ENCODE measurements at regions not wholly inside any gene's neighbourhood (a gene's known extent, or its start where the extent isn't known, plus 50 kb on each side); places are given as distances from the start of the nearest gene placed in this dataset.
"Not testable (repeated sequence)": the region's sequence is repeated elsewhere in the genome, so short reads cannot be mapped to it uniquely, and the experiment has no call there.

DNA sequence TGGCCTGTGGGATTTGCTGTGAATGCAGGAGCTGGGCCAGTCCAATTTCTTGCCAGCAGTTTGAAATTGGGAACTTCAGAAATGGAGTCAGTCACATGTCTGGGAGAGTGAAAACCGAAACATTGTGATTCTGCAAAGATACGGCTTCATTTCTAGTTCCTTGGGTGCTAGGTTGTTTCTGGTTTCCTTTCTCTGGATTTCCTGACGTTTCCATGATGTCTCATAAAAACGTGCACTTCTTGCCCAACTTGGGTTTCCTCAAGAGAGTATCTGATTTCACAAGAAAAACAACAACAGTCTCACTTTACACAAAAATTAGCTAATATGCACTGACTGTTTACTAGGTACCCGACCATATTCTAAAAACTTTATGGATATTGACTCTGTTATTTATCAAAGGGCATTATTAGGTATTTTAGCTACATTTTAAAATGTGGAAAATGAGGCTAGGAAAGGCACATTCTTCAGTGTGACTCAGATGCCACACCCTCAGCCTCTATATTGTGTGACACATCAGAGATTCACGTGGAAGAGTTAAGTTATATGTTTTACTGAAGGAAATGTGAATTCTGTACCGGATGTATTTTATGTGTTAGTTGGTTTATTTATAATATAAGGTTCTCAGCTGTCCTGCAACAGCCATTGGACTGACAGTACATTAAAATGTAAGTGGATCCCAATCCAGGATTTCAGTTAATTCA is 225.0 kb upstream of the PUDP start:
- ATAC-seq, result peak; percentile 72

DNA sequence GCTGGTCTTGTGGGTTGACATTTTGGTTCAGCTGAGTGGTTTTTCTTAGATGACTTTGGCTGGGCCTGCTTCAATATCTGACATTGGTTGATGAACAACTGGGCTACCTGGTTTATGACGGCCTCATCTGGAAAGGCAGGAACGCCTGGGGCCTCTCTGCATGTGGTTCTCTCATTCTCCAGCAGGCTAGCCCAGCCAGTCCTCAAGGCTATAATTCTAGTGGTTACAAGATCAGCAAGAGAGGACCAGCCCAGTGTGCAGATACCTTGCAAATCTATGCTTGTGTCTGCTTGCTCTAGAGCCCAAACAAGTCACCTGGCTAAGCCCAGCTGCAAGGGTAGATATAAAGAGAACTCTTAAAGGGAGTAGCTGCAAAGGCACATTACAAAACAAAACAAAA is 214.2 kb upstream of the PUDP start:
- ATAC-seq, result no peak

DNA sequence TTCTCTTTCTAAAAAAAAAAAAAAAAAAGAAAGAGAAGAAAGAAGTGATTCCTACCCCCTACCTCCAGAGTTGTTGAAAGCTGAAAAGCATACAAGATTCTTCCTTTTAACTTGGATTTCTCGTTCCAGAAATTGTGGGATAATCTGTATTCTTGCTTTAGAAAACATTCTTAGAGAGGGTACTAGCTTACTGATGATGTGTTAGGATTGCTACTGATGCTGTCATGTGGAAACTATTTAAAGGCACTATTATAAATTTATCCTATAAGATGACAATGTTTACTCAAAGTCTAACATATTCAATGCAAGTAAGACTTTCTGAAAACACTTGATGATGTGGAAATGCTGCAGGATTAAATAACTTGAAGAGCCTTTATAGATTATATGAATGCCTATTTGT is 204.0 kb upstream of the PUDP start:
- no peak for ATAC-seq

DNA sequence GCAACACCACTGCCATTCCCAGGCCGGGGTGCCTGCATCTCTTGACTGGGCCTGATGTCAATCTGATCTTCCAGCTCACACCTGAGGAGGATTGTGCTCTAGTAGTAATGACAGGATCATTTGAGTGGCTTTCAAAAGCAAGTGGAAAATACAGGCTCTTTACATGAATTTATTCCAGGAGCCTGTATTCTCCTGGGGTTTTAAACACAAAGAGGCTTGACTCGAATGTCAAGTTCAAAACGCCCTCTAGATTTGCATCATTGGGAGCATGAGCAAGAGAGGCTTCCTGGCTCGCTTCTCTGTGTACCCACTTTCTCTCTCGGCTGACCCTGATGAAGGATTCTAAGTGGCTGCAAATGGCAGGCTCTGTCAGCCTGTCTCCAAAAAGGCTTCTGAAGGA is 199.5 kb upstream of the PUDP start:
- no peak for ATAC-seq

DNA sequence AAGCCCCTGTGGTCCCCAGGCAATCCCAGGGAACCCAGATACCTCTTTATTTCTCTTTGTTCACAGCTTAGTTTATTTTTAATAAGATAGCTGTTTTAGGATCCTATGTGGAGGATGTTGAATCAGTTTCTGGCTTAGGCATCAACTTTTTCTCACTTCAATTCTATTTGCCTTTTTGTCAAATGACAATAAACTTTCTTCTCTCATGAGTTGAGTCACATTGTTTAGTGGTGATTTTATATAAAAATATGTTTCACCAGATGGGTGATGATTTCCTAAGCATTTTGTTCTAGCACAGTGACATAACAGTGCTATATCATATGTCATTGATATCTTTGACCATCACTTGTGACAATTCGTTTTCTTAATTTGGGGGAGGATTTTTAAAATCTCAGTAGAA is 198.1 kb upstream of the PUDP start:
- ATAC-seq, result no peak

DNA sequence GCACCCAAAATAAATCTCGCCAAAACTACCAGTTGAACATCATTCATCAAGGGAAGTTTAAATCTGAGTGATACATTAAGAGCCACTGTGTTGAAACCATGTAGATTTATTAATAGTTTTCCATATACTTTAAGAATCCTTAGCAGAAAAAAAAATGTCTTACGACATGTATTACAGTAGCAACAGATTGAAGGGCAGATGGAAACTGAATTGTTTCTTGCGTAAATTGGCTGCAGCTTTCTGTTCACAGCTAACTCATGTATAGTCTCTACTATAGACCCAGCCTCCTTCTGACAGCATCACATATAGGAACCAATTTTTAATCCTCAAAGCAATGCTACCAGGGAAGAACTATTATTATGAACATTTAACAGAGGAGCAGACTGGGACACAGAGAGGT is 195.2 kb upstream of the PUDP start:
- no peak for ATAC-seq

DNA sequence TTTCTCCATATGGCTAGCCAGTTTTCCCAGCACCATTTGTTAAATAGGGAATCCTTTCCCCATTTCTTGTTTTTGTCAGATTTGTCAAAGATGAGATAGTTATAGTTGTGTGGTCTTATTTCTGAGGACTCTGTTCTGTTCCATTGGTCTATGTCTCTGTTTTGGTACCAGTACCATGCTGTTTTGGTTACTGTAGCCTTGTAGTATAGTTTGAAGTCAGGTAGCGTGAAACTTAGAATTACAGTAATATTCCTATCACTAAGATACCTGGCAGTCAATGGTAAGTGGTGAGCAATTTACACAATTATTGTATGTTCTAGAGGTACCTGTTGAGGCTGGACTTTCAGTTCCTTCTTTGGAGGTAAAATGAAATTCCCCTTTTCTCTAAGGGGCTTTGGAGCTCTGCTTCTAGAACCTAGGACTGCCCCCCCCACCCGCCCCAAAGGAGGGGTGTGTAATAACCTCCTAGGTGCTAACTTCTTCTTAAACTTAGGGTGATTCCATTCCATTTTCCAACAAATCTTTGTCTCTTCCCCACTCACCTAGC is 187.9 kb upstream of the PUDP start:
- ATAC-seq, result not testable (repeated sequence)

DNA sequence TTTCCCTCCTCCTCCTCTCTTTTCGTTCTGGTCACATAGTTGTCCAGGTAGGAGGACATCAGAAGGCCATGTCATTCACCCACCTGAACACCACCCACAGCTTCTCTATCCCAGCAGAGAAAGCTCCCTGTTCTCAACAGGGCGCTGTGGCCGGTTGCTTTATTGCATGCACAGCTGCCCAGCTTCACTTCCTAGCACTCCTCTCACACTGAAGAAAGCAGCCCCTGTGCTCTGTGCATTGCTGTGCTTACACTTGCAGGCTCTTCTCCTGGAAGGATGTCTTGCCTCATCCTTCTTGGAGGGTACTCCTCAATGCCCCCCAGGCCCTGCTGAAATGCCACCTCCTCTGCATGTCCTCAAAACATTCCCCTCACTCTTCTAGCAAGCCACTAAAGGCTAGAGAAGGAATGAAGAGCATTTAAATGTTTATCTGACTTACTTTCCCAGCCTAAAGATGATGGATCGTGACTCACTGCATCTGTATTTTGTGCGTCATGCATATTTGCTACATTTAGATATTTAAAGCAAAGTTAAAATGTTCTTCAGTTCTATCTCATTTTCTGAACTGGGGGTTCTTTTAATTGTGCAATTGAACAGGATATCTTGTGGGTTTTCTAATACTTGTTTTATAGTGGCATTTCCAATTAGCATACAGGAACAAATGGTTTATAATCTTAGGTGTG is 186.4 kb upstream of the PUDP start:
- no peak for ATAC-seq

DNA sequence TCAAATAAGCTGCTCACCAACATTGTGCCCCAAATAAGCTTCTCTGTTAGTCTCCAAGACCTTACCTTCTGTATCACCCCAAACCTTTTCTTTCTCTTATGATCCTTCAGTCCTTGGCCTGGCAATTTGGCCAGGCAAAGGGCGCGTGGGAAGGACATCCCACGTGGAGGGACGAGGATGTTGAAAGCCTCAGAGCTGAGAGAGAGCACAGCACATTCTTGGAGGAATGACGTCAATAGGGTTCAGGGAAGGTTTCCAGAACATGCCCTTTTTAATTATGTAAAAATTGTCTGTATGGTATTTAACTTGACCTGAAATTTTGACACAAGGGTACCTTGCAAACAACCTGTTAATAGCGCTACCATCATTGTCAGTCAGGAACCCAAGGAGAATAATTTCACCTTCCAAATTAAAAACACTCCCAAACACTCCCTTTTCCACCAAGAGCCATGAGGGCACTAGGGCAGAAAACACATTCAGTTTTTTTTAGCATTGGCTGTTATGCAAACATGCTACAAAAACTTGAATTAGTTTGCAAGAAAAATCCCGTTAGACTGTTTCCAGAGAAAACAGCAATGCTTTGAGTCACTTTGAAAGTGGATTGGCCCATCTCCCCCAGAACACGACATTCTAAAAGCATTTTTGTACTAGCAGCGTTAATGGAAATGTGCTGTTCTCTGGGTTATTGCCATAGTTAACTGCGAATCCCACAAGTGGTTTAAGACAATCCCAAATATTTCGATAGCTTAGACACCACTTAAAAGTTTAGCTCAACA is 183.2 kb upstream of the PUDP start:
- ATAC-seq, result no peak

DNA sequence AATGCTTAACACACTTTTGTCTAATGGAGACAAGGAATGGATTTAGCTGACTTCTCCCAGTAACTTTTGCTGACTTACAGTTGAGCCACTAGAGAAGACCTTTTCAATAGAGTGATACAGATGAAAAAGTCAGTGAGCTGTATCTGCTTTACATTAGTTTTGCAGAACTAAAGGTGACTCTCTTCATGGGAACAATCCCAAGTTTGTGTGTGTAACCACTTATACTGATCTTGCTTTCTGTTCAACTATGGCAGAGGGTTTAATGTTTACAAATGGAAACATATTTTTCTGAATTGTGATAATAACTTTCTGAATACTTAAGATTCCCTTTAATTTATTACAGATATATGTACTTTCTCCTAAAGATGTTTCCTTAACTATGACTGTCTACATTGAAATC is 182.6 kb upstream of the PUDP start:
- ATAC-seq, result no peak

DNA sequence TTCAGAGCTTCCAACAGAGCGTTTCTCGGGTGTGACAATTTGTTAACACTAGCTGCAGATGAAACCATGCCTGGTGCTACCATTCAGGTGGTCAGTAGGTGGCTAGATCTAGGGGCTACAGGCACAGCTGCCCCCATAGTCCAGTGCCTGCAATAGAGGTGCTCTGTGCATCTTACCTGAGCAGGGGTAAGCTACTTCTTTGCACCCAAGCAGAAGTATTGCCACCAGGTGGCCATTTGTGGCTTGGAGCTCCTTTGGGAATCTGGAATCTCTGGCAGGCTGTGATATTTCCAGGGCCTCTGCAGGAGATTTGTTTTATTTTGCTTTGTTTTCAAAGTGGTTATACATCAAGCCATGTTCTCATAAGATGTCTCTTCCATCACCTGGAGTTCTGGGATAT is 170.7 kb upstream of the PUDP start:
- ATAC-seq, result no peak

DNA sequence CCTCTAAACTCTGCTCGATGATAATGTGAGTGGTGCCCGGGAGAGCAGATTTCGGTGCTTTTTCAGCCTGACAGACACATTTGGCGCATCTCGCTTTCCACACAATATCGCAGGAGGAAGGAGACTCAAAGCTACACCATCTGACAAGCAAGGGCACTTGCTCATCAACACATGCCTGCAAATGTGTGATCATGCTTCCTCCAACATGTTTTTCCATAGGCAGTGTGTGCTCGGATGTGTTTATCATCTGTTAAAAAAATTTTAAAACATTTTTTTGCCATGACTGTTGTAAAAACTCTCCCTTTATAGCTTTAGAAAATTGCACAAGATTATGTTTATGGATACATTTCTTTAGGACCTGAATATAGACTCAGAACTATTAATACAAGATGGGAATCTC is 170.3 kb upstream of the PUDP start:
- no peak for ATAC-seq

DNA sequence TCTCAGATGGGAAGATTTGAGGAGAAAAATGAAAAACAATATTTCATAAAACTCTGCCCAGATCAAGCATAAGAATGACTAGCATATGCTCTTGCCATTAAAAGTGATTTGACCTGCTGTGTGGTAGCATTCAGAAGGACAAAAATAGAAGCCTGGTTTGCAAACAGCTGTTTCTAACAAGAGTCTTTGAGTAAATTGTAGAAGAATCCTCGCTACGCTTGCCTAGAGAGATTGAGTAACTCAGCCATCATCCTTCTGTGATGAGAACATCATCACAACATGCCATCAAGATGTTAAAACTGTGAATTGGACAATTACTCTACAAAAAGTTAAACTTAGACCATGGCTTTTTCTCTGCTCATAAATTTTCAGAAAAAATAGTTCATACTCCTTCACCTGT is 168.9 kb upstream of the PUDP start:
- no peak for ATAC-seq

DNA sequence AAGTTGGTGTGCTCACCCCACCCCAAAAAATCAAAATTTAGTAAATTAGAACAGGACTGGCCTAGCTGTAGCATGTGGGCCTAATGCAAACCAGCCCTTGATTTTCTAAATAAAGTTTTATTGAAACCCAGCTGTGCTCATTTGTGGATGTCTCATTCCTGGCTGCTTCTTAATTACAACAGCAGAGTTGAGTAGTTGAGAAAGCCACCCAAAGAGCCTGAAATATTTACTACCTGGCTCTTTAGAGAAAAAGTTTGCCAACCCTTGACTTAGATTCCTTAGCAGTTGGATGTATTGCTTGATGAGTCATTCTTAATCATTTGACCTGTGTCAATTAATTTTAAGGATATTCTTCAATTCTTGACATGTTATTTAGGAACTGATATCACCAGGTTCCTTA is 168.3 kb upstream of the PUDP start:
- no peak for ATAC-seq

DNA sequence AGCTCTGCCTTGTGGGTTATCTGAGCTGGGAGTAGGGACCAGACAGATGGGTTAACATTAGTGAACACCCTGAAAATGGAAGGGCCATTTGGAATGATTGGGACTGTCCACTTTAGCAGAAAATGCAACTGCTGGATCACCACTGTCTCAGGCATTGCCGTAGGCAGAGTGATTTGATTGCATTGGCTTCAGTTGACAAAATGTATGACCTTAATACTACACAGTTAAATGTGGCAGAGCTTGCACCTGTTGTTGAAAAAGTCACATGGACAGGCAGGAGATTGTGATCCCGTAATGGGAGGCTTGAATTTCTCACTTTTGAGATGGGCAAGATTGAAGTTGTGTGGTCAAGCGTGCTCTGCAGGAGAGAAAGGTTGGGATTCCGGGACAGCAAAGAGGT is 166.5 kb upstream of the PUDP start:
- no peak for ATAC-seq

DNA sequence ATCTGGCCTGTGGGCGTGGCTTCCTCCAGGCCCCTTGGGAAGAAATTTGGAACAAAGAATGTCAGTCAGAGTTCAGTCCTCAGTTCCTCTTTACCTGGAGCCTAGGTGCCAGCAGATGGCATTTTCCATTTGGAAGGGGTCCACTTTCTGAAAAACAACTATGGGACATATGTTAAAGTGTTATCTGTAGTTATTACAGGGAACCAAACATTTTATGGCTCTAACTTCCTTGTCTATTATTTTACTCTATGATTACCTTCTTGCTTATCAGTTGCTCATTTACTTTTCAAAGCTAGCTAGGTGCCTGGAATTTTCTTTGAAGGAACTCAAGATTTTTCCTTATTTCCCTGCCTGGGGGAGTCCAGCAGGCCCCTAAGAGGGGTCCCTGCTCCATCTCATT is 159.8 kb upstream of the PUDP start:
- ATAC-seq, result no peak

DNA sequence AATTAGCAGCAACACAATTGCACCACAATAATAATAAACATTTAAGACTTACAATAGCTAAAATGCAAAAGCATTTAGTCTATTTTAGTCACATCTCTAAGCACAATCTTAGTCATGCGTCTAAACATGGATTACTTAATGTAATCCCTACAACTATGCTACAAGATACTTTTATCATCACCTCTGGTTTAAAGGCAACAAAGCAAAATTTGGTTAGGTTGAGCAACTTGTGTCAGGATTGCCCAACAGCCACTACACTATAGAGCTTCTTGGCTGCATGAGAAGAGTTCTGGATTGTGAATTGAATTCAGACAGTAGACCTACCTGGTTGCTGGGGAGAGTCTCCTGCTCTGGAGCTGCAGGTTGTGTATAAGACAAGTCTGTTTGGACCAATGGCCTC is 146.5 kb upstream of the PUDP start:
- ATAC-seq, result no peak

DNA sequence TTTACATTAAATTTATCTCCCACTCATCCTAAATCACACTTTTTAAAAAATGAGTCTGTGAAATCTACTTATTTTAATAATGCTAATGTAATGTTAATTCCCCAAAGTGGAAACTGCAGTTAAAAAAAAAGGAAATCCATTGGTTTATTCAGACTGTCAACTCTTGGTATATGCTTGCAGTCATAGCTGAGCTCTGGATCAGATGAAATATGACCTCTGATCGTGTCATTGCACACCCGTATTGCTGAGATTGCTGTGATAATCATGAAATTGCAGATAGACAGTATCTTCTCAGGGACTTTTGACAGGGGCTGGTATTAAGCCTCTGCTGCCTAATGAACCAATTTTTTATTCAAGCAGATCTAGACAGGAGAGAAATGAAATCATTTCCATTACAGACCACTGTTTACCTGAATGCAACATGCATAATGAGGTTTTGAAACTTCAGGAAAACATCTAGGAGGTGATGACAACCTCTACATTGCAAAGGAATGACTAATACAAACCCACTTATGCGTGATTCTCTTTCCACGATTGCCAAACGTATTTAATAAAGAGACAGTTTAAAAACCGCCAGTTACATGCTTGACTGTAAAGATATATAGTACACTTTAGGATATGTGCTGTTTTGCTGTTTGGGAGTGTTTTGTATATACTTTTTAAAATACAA is 138.3 kb upstream of the PUDP start:
- ATAC-seq, result no peak

DNA sequence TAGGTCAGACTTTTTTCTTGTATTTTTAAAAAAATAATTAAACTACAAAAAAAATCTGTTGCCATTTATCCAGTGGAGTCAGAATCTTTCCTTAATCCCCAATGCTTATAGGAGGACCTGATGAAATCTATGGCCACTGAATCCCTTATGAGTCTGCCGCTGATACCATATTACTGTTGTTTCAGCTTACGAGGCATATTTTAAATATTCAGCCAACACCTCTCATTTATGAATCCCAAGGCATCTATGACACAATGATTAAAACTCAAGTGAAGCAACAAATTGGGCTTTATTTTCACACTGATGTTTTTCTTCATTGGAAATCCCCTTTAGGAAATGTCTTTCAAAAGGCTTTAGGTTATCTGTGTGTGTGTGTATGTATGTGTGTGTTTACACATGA is 137.8 kb upstream of the PUDP start:
- no peak for ATAC-seq

DNA sequence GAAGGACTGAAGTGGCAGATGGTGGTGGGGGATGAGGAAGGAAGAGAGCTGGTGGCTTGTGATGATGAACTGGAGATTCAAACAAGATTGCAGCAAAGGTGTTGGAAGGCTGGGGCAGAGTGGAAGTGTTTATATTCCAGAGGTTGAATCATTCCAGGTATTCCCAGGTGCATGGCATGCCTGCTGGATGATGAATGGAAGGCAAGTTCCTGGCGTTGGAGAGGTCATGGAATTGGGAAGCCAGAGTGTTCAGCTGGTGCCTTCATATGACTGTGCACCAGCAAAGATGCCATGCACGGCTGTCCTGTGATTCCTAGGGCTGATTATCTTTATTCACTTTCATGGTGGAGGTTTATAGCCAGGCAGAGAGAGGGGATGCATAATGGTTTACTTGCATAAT is 135.8 kb upstream of the PUDP start:
- ATAC-seq, result no peak

DNA sequence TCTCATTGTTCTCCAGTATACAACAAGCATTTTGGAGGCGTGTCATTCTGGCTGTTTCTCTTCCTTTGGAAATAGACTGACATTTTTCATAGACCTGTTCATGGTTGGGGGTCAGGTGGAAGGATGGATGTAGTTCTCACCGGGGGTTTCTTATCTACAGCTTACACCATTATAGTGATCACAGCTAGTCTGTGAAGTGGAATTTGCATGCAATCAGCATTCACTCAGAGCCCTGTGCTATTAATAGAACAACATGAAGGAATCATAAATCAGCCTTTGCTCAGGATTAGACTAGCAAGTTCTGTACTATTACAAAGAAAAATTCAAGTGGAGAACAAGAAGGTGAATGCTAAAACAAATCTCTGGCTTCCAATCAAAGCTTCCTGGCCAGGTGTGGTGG is 132.6 kb upstream of the PUDP start:
- no peak for ATAC-seq

DNA sequence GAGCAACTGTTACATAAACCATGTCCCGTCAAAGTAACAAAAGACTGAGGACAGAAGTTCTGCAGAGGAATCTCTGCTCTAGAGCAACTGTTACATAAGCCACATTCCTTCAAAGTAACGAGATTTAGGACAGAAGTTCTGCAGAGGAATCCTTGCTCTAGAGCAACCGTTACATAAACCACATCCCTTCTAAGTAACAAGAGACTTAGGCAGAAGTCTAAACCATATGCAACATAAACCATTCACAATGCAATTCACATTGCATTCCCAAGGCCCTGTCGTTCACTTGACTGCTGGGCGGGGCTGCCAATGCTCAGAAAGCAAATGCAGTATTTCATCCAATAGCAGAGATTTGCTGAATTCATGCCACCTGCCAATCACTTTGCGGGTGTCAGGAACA is 124.4 kb upstream of the PUDP start:
- no peak for ATAC-seq

DNA sequence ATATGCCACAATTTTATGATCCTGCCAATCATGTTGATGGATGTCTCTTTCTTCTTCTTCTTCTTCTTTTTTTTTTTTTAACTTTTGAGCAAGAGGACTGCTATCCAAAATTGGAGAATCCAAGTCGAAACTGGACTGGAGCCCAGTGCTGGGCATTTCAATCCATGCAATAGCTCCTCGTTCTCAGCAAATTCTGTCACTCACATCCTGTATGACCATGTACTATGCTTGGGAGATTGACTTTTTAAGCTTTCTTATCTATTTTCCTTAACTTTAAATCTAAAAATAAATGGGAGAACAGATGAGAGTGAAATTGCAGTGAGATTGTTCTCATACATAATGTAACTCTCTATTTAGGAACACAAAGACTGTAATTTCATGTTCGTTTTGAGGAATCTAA is 123.0 kb upstream of the PUDP start:
- ATAC-seq, result no peak
